WTC11 (cell line): ENCODE measurements at regions not wholly inside any gene's neighbourhood (a gene's known extent, or its start where the extent isn't known, plus 50 kb on each side); places are given as distances from the start of the nearest gene placed in this dataset.

Source experiments
- ATAC-seq: fragments of 200-7000 bp; cut with Tn5 transposase; 2 replicates; pipeline ENCODE4 v1.10.0; 2021; ENCODE audit warnings: mild to moderate bottlenecking, moderate library complexity
- CTCF ChIA-PET: fragments of 300-600 bp; sonication (Branson Sonifier 250); formaldehyde crosslinking; loops from one replicate; lab custom pipeline; 2021; ENCODE audit warnings: antibody characterized with exemption; lab: Charles Lee
- POLR2A ChIA-PET: fragments of 350-600 bp; sonication (Branson Sonifier 250); formaldehyde crosslinking; loops from one replicate; lab custom pipeline; 2021; ENCODE audit warnings: antibody characterized with exemption; lab: Charles Lee
- DNase-seq: peaks from one replicate; pipeline ENCODE4 v3.0.0; 2021; ENCODE audit warnings: low spot score
- H3K27ac Mint-ChIP-seq: 2 replicates; pipeline ENCODE4 v1.8.0; 2021; ENCODE audit warnings: mixed read lengths
- H3K27me3 Mint-ChIP-seq: 2 replicates; pipeline ENCODE4 v1.8.0; 2021; ENCODE audit warnings: low read depth, mild to moderate bottlenecking, moderate library complexity, mixed read lengths
- H3K36me3 Mint-ChIP-seq: 2 replicates; pipeline ENCODE4 v1.8.0; 2021; ENCODE audit warnings: mixed read lengths
- H3K4me1 Mint-ChIP-seq: 2 replicates; pipeline ENCODE4 v1.8.0; 2022; ENCODE audit warnings: mixed read lengths
- H3K4me3 Mint-ChIP-seq: 2 replicates; pipeline ENCODE4 v1.8.0; 2021; ENCODE audit warnings: mild to moderate bottlenecking, moderate library complexity, mixed read lengths
- H3K9me3 Mint-ChIP-seq: 2 replicates; pipeline ENCODE4 v1.8.0; 2021; ENCODE audit warnings: mixed read lengths
- ARID4B ChIP-seq: sonication (generic); formaldehyde crosslinking; IDR thresholded peaks from 2 replicates; pipeline ENCODE4 v1.8.0; 2023; ENCODE audit warnings: missing genetic modification reagents, mild to moderate bottlenecking, borderline replicate concordance
- ATF2 ChIP-seq: sonication (generic); formaldehyde crosslinking; IDR thresholded peaks from 2 replicates; pipeline ENCODE4 v1.8.1; 2022; ENCODE audit warnings: low read depth, missing genetic modification reagents, borderline replicate concordance
- ETV6 ChIP-seq: sonication (generic); formaldehyde crosslinking; IDR thresholded peaks from 2 replicates; pipeline ENCODE4 v1.8.1; 2022; ENCODE audit warnings: mild to moderate bottlenecking, missing genetic modification reagents
- IRF2 ChIP-seq: sonication (generic); formaldehyde crosslinking; IDR thresholded peaks from 2 replicates; pipeline ENCODE4 v1.8.0; 2022; ENCODE audit warnings: low read depth, missing genetic modification reagents, borderline replicate concordance
- MAX ChIP-seq: sonication (generic); formaldehyde crosslinking; IDR thresholded peaks from 2 replicates; pipeline ENCODE4 v1.8.0; 2022; ENCODE audit warnings: mild to moderate bottlenecking, missing genetic modification reagents
- MXD4 ChIP-seq: fragments of 250-450 bp; sonication (Bioruptor Pico); IDR thresholded peaks from 2 replicates; pipeline ENCODE4 v1.8.0; 2021; ENCODE audit warnings: mild to moderate bottlenecking, moderate library complexity, borderline replicate concordance
- TCF7 ChIP-seq: sonication (generic); formaldehyde crosslinking; IDR thresholded peaks from 2 replicates; pipeline ENCODE4 v1.8.0; 2022; ENCODE audit warnings: mild to moderate bottlenecking, low read depth, missing genetic modification reagents, moderate library complexity
- ZNF121 ChIP-seq: sonication (generic); formaldehyde crosslinking; IDR thresholded peaks from 2 replicates; pipeline ENCODE4 v1.8.0; 2023; ENCODE audit warnings: missing genetic modification reagents
- ZNF263 ChIP-seq: sonication (generic); formaldehyde crosslinking; IDR thresholded peaks from 2 replicates; pipeline ENCODE4 v1.8.1; 2022; ENCODE audit warnings: low read depth, mild to moderate bottlenecking, moderate library complexity, missing genetic modification reagents
- ZNF416 ChIP-seq: fragments of 250-450 bp; sonication (Bioruptor Pico); IDR thresholded peaks from 2 replicates; pipeline ENCODE4 v1.9.0; 2021; ENCODE audit warnings: mild to moderate bottlenecking, inconsistent platforms
- ZNF425 ChIP-seq: fragments of 250-450 bp; sonication (Bioruptor Pico); conservative IDR thresholded peaks from 2 replicates; pipeline ENCODE4 v1.9.0; 2021; ENCODE audit warnings: mild to moderate bottlenecking
- ZNF532 ChIP-seq: fragments of 250-450 bp; sonication (Bioruptor Pico); IDR thresholded peaks from 2 replicates; pipeline ENCODE4 v1.9.0; 2021; ENCODE audit warnings: mild to moderate bottlenecking, borderline replicate concordance

GRCh38 chr6:91804981-91805380, 1218.1 kb upstream of the MAP3K7 start:
- no peak for DNase-seq
- POLR2A ChIA-PET = no interaction called here
- CTCF ChIA-PET = no interaction called here
- Mint-ChIP-seq H3K9me3 (no peaks in the 10 kb centered on the region), H3K27ac (no peak overlapping the region), H3K4me3 (no peak overlapping the region)
- TF ChIP-seq ETV6 (CRISPR knock-in tag) (no peak), ATF2 (no peak)
- TF ChIP-seq, all 79 proteins: peak for 0
- no peak for ATAC-seq
- H3K4me1 Mint-ChIP-seq = peaks cover 12% of the 10 kb centered on the region
- no peaks in the 10 kb centered on the region for H3K36me3 Mint-ChIP-seq
- no peaks in the 10 kb centered on the region for H3K27me3 Mint-ChIP-seq

GRCh38 chr6:91802431-91802830, 1215.6 kb upstream of the MAP3K7 start:
- no peaks in the 10 kb centered on the region for H3K9me3 Mint-ChIP-seq
- H3K27me3 Mint-ChIP-seq = no peaks in the 10 kb centered on the region
- H3K36me3 Mint-ChIP-seq = no peaks in the 10 kb centered on the region
- peaks cover 7% of the 10 kb centered on the region for H3K4me1 Mint-ChIP-seq
- ATAC-seq (no peak), DNase-seq (no peak)
- ChIA-PET CTCF (no interaction called here), POLR2A (no interaction called here)
- H3K4me3 Mint-ChIP-seq = no peak overlapping the region
- H3K27ac Mint-ChIP-seq = no peak overlapping the region
- TF ChIP-seq MAX (CRISPR knock-in tag) = no peak
- no peak for TF ChIP-seq ZNF532 (CRISPR knock-in tag)
- TF ChIP-seq IRF2 (CRISPR knock-in tag) = no peak
- no peak for TF ChIP-seq ZNF121
- no peak for TF ChIP-seq ZNF425 (CRISPR knock-in tag)
- TF ChIP-seq ZNF263 (CRISPR knock-in tag) = no peak
- TF ChIP-seq TCF7 (CRISPR knock-in tag) = no peak
- no peak for TF ChIP-seq ARID4B (CRISPR knock-in tag)
- no peak for TF ChIP-seq ZNF416 (CRISPR knock-in tag)
- no peak for TF ChIP-seq MXD4
